HEK293 (cell line): ENCODE measurements at regions not wholly inside any gene's neighbourhood (a gene's known extent, or its start where the extent isn't known, plus 50 kb on each side); places are given as distances from the start of the nearest gene placed in this dataset.

Experiments
- MEIS1 ChIP-seq: sonication (generic); formaldehyde crosslinking; IDR thresholded peaks from 2 replicates; pipeline ENCODE4 v1.8.1; 2022; ENCODE audit warnings: missing genetic modification reagents, mild to moderate bottlenecking, borderline replicate concordance
- YY1 ChIP-seq: fragments of 450-650 bp; formaldehyde crosslinking; IDR thresholded peaks from 2 replicates; pipeline ENCODE4 v1.5.1; 2018; ENCODE audit warnings: missing biosample characterization, missing genetic modification characterization
- ZNF175 ChIP-seq: fragments of 450-650 bp; formaldehyde crosslinking; IDR thresholded peaks from 2 replicates; pipeline ENCODE4 v1.5.1; 2016; ENCODE audit warnings: missing biosample characterization, missing genetic modification characterization
- ZNF274 ChIP-seq, 2 experiments: fragments of 200-500 bp in 1 of 2; fragments of 450-650 bp in 1 of 2; sonication (Bioruptor generic) in 1 of 2; formaldehyde crosslinking in 1 of 2; IDR thresholded peaks; 2 replicates each; pipeline versions ENCODE4 v1.5.1 to v1.6.1; 2014 to 2016; ENCODE audit warnings: borderline replicate concordance in 1 of 2, inconsistent platforms in 1 of 2, low read length in 1 of 2, missing biosample characterization in 1 of 2, missing genetic modification characterization in 1 of 2
- TF ChIP-seq, protein P1 (sequence below): fragments of 450-650 bp; formaldehyde crosslinking; conservative IDR thresholded peaks from 2 replicates; pipeline ENCODE4 v1.5.1; 2016; ENCODE audit warnings: low read depth, missing biosample characterization, missing genetic modification characterization
- TF ChIP-seq, protein P2 (sequence below): fragments of 450-650 bp; formaldehyde crosslinking; IDR thresholded peaks from 2 replicates; pipeline ENCODE4 v1.5.1; 2016; ENCODE audit warnings: missing biosample characterization, missing genetic modification characterization
- TF ChIP-seq, protein P3 (sequence below): fragments of 450-650 bp; formaldehyde crosslinking; IDR thresholded peaks from 2 replicates; pipeline ENCODE4 v1.5.1; 2016; ENCODE audit warnings: missing biosample characterization, missing genetic modification characterization

DNA sequence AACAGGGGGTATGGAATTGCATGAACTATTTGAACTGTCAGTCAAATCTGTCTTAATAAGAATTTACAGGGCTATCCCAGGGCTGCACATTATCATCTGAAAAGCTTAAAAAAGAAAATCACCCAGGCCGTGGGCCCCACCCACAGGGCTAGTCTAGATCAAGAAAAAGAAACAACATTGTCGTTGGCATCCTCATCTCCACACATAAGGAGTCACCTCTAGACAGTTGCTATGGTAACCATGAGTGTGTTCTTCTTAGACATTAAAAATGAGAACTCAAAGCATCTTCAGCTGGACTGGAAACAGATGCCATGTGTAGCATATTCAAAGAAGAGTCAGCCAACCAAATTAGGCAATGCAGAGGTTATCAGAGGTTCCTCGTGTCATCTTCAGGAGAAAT is 72.3 kb upstream of the CPO start:
- TF ChIP-seq MEIS1 (CRISPR knock-in tag) (no peak), ZNF175 (no peak), ZNF274 (IDR thresholded peaks at IDR 0.05; ENCODE audit: low read length) (no peak), ZNF274 (tag by site-specific recombination; IDR thresholded peaks at IDR 0.05; ENCODE audit: borderline replicate concordance) (no peak), YY1 (no peak)
- TF ChIP-seq, protein P1, sequence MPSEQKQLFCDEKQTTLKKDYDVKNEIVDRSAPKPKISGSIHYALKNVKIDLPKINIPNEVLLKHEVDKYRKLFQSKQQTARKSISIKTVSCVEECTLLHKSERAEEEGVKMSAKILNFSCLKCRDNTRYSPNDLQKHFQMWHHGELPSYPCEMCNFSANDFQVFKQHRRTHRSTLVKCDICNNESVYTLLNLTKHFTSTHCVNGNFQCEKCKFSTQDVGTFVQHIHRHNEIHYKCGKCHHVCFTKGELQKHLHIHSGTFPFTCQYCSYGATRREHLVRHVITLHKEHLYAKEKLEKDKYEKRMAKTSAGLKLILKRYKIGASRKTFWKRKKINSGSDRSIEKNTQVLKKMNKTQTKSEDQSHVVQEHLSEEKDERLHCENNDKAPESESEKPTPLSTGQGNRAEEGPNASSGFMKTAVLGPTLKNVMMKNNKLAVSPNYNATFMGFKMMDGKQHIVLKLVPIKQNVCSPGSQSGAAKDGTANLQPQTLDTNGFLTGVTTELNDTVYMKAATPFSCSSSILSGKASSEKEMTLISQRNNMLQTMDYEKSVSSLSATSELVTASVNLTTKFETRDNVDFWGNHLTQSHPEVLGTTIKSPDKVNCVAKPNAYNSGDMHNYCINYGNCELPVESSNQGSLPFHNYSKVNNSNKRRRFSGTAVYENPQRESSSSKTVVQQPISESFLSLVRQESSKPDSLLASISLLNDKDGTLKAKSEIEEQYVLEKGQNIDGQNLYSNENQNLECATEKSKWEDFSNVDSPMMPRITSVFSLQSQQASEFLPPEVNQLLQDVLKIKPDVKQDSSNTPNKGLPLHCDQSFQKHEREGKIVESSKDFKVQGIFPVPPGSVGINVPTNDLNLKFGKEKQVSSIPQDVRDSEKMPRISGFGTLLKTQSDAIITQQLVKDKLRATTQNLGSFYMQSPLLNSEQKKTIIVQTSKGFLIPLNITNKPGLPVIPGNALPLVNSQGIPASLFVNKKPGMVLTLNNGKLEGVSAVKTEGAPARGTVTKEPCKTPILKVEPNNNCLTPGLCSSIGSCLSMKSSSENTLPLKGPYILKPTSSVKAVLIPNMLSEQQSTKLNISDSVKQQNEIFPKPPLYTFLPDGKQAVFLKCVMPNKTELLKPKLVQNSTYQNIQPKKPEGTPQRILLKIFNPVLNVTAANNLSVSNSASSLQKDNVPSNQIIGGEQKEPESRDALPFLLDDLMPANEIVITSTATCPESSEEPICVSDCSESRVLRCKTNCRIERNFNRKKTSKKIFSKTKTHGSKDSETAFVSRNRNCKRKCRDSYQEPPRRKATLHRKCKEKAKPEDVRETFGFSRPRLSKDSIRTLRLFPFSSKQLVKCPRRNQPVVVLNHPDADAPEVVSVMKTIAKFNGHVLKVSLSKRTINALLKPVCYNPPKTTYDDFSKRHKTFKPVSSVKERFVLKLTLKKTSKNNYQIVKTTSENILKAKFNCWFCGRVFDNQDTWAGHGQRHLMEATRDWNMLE (tag by site-specific recombination) = no peak
- TF ChIP-seq, protein P2, sequence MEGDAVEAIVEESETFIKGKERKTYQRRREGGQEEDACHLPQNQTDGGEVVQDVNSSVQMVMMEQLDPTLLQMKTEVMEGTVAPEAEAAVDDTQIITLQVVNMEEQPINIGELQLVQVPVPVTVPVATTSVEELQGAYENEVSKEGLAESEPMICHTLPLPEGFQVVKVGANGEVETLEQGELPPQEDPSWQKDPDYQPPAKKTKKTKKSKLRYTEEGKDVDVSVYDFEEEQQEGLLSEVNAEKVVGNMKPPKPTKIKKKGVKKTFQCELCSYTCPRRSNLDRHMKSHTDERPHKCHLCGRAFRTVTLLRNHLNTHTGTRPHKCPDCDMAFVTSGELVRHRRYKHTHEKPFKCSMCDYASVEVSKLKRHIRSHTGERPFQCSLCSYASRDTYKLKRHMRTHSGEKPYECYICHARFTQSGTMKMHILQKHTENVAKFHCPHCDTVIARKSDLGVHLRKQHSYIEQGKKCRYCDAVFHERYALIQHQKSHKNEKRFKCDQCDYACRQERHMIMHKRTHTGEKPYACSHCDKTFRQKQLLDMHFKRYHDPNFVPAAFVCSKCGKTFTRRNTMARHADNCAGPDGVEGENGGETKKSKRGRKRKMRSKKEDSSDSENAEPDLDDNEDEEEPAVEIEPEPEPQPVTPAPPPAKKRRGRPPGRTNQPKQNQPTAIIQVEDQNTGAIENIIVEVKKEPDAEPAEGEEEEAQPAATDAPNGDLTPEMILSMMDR (tag by site-specific recombination) = no peak
- TF ChIP-seq, protein P3, sequence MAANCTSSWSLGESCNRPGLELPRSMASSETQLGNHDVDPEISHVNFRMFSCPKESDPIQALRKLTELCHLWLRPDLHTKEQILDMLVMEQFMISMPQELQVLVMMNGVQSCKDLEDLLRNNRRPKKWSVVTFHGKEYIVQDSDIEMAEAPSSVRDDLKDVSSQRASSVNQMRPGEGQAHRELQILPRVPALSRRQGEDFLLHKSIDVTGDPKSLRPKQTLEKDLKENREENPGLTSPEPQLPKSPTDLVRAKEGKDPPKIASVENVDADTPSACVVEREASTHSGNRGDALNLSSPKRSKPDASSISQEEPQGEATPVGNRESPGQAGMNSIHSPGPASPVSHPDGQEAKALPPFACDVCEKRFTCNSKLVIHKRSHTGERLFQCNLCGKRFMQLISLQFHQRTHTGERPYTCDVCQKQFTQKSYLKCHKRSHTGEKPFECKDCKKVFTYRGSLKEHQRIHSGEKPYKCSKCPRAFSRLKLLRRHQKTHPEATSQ = no peak
